WTC11 (cell line): ENCODE measurements at regions not wholly inside any gene's neighbourhood (a gene's known extent, or its start where the extent isn't known, plus 50 kb on each side); places are given as distances from the start of the nearest gene placed in this dataset.
A peak's percentile ranks its signal among the peaks of the same experiment; 100 is the strongest.

Source experiments
- ATAC-seq: fragments of 200-7000 bp; cut with Tn5 transposase; 2 replicates; pipeline ENCODE4 v1.10.0; 2021; ENCODE audit warnings: mild to moderate bottlenecking, moderate library complexity
- CTCF ChIA-PET: fragments of 300-600 bp; sonication (Branson Sonifier 250); formaldehyde crosslinking; loops from one replicate; lab custom pipeline; 2021; ENCODE audit warnings: antibody characterized with exemption; lab: Charles Lee
- POLR2A ChIA-PET: fragments of 350-600 bp; sonication (Branson Sonifier 250); formaldehyde crosslinking; loops from one replicate; lab custom pipeline; 2021; ENCODE audit warnings: antibody characterized with exemption; lab: Charles Lee
- DNase-seq: peaks from one replicate; pipeline ENCODE4 v3.0.0; 2021; ENCODE audit warnings: low spot score
- H3K27ac Mint-ChIP-seq: 2 replicates; pipeline ENCODE4 v1.8.0; 2021; ENCODE audit warnings: mixed read lengths
- H3K27me3 Mint-ChIP-seq: 2 replicates; pipeline ENCODE4 v1.8.0; 2021; ENCODE audit warnings: low read depth, mild to moderate bottlenecking, moderate library complexity, mixed read lengths
- H3K36me3 Mint-ChIP-seq: 2 replicates; pipeline ENCODE4 v1.8.0; 2021; ENCODE audit warnings: mixed read lengths
- H3K4me1 Mint-ChIP-seq: 2 replicates; pipeline ENCODE4 v1.8.0; 2022; ENCODE audit warnings: mixed read lengths
- H3K4me3 Mint-ChIP-seq: 2 replicates; pipeline ENCODE4 v1.8.0; 2021; ENCODE audit warnings: mild to moderate bottlenecking, moderate library complexity, mixed read lengths
- H3K9me3 Mint-ChIP-seq: 2 replicates; pipeline ENCODE4 v1.8.0; 2021; ENCODE audit warnings: mixed read lengths
- ARID4B ChIP-seq: sonication (generic); formaldehyde crosslinking; IDR thresholded peaks from 2 replicates; pipeline ENCODE4 v1.8.0; 2023; ENCODE audit warnings: missing genetic modification reagents, mild to moderate bottlenecking, borderline replicate concordance
- CREB1 ChIP-seq: sonication (generic); formaldehyde crosslinking; IDR thresholded peaks from 2 replicates; pipeline ENCODE4 v1.8.0; 2023; ENCODE audit warnings: mild to moderate bottlenecking, missing genetic modification reagents
- FOXK1 ChIP-seq: sonication (generic); formaldehyde crosslinking; IDR thresholded peaks from 2 replicates; pipeline ENCODE4 v1.8.0; 2022; ENCODE audit warnings: mild to moderate bottlenecking, moderate library complexity, missing genetic modification reagents
- GTF2I ChIP-seq: fragments of 250-450 bp; sonication (Bioruptor Pico); conservative IDR thresholded peaks from 2 replicates; pipeline ENCODE4 v1.4.0; 2021; ENCODE audit warnings: mild to moderate bottlenecking
- HMGA2 ChIP-seq: fragments of 250-450 bp; sonication (Bioruptor Pico); IDR thresholded peaks from 2 replicates; pipeline ENCODE4 v1.4.0; 2021; ENCODE audit warnings: mild to moderate bottlenecking, moderate library complexity
- MXD4 ChIP-seq: fragments of 250-450 bp; sonication (Bioruptor Pico); IDR thresholded peaks from 2 replicates; pipeline ENCODE4 v1.8.0; 2021; ENCODE audit warnings: mild to moderate bottlenecking, moderate library complexity, borderline replicate concordance
- NFE2L1 ChIP-seq: sonication (generic); formaldehyde crosslinking; IDR thresholded peaks from 2 replicates; pipeline ENCODE4 v1.8.1; 2023; ENCODE audit warnings: missing genetic modification reagents
- NFYB ChIP-seq: sonication (generic); formaldehyde crosslinking; conservative IDR thresholded peaks from 2 replicates; pipeline ENCODE4 v1.8.0; 2022; ENCODE audit warnings: low read depth, missing genetic modification reagents
- NR1H2 ChIP-seq: sonication (generic); formaldehyde crosslinking; IDR thresholded peaks from 2 replicates; pipeline ENCODE4 v1.9.0; 2021; ENCODE audit warnings: mild to moderate bottlenecking, moderate library complexity, missing genetic modification reagents
- NR3C1 ChIP-seq: sonication (generic); formaldehyde crosslinking; conservative IDR thresholded peaks from 2 replicates; pipeline ENCODE4 v1.8.1; 2023; ENCODE audit warnings: low read depth, mild to moderate bottlenecking, missing genetic modification reagents
- PRRX2 ChIP-seq: fragments of 250-450 bp; sonication (Bioruptor Pico); IDR thresholded peaks from 2 replicates; pipeline ENCODE4 v1.8.0; 2021; ENCODE audit warnings: mild to moderate bottlenecking
- RELA ChIP-seq: sonication (generic); formaldehyde crosslinking; IDR thresholded peaks from 2 replicates; pipeline ENCODE4 v1.8.1; 2022; ENCODE audit warnings: missing genetic modification reagents, mild to moderate bottlenecking, borderline replicate concordance
- TEAD4 ChIP-seq: sonication (generic); formaldehyde crosslinking; IDR thresholded peaks from 2 replicates; pipeline ENCODE4 v1.8.0; 2022; ENCODE audit warnings: mild to moderate bottlenecking, missing genetic modification reagents
- ZBTB43 ChIP-seq: sonication (generic); formaldehyde crosslinking; IDR thresholded peaks from 2 replicates; pipeline ENCODE4 v1.8.1; 2023; ENCODE audit warnings: mild to moderate bottlenecking, missing genetic modification reagents
- ZMAT4 ChIP-seq: fragments of 250-450 bp; sonication (Bioruptor Pico); IDR thresholded peaks from 2 replicates; pipeline ENCODE4 v1.9.0; 2021; ENCODE audit warnings: mild to moderate bottlenecking
- ZNF263 ChIP-seq: sonication (generic); formaldehyde crosslinking; IDR thresholded peaks from 2 replicates; pipeline ENCODE4 v1.8.1; 2022; ENCODE audit warnings: low read depth, mild to moderate bottlenecking, moderate library complexity, missing genetic modification reagents
- ZNF281 ChIP-seq: sonication (generic); formaldehyde crosslinking; IDR thresholded peaks from 2 replicates; pipeline ENCODE4 v1.8.0; 2023; ENCODE audit warnings: mild to moderate bottlenecking, missing genetic modification reagents
- ZNF396 ChIP-seq: fragments of 250-450 bp; sonication (Bioruptor Pico); IDR thresholded peaks from 2 replicates; pipeline ENCODE4 v1.8.0; 2021; ENCODE audit warnings: mild to moderate bottlenecking, moderate library complexity, borderline replicate concordance
- ZNF423 ChIP-seq: fragments of 250-450 bp; sonication (Bioruptor Pico); IDR thresholded peaks from 2 replicates; pipeline ENCODE4 v2.1.2; 2022; ENCODE audit warnings: mild to moderate bottlenecking, moderate library complexity
- ZNF532 ChIP-seq: fragments of 250-450 bp; sonication (Bioruptor Pico); IDR thresholded peaks from 2 replicates; pipeline ENCODE4 v1.9.0; 2021; ENCODE audit warnings: mild to moderate bottlenecking, borderline replicate concordance

GRCh38 chr5:145479857-145480256, 355.3 kb downstream of the PRELID2 start:
- CTCF ChIA-PET, result no interaction called here
- TF ChIP-seq ZBTB43 (no peak), NR3C1 (no peak), ZNF532 (no peak), NR1H2 (CRISPR knock-in tag) (no peak), GTF2I (CRISPR knock-in tag) (no peak), NFYB (CRISPR knock-in tag) (no peak), ZNF423 (no peak), ZMAT4 (CRISPR knock-in tag) (no peak), ZNF263 (CRISPR knock-in tag) (no peak), ZNF396 (CRISPR knock-in tag) (no peak), ZNF281 (CRISPR knock-in tag) (no peak), TEAD4 (CRISPR knock-in tag) (no peak)
- TF ChIP-seq, all 79 proteins: peak for 0
- peaks cover 4% of the 10 kb centered on the region; the same call in 1 of the 2 replicates for H3K9me3 Mint-ChIP-seq
- ATAC-seq (no peak), DNase-seq (no peak)
- H3K4me1 Mint-ChIP-seq, result peaks cover 9% of the 10 kb centered on the region
- H3K27ac Mint-ChIP-seq, result no peak overlapping the region
- H3K4me3 Mint-ChIP-seq, result no peak overlapping the region
- H3K27me3 Mint-ChIP-seq, result no peaks in the 10 kb centered on the region
- POLR2A ChIA-PET, result no interaction called here
- no peaks in the 10 kb centered on the region for H3K36me3 Mint-ChIP-seq

- H3K4me3 Mint-ChIP-seq, result no peak overlapping the region
- peaks cover 4% of the 10 kb centered on the region; the same call in 1 of the 2 replicates for H3K9me3 Mint-ChIP-seq
- H3K27ac Mint-ChIP-seq, result no peak overlapping the region
- POLR2A ChIA-PET, result no interaction called here
- CTCF ChIA-PET, result no interaction called here
- peak; percentile 83 for ATAC-seq
- H3K4me1 Mint-ChIP-seq, result peaks cover 9% of the 10 kb centered on the region
- H3K27me3 Mint-ChIP-seq, result no peaks in the 10 kb centered on the region
- no peak for DNase-seq
- H3K36me3 Mint-ChIP-seq, result no peaks in the 10 kb centered on the region
- TF ChIP-seq NFYB (CRISPR knock-in tag) (no peak), NR1H2 (CRISPR knock-in tag) (no peak), MXD4 (no peak), HMGA2 (no peak), ZMAT4 (CRISPR knock-in tag) (no peak), FOXK1 (no peak), CREB1 (CRISPR knock-in tag) (no peak), ARID4B (no peak), NFE2L1 (CRISPR knock-in tag) (no peak), RELA (CRISPR knock-in tag) (no peak), PRRX2 (CRISPR knock-in tag) (no peak)
Observed at GRCh38 chr5:145479271-145479670, 355.9 kb downstream of the PRELID2 start.
